GM12878 (cell line): ENCODE measurements at regions not wholly inside any gene's neighbourhood (a gene's known extent, or its start where the extent isn't known, plus 50 kb on each side); places are given as distances from the start of the nearest gene placed in this dataset.

Experiments
- ATAC-seq: fragments of 200-7000 bp; cut with Tn5 transposase; 3 replicates; pipeline ENCODE4 v1.9.1; 2020; ENCODE audit warnings: mild to moderate bottlenecking, moderate library complexity
- BruUV-seq: library from RNA; stranded (reverse); fragments of 400-500 nt; replicated peaks from 2 replicates; lab custom pipeline; 2021; lab: Mats Ljungman, UMichigan
- CTCF ChIA-PET: fragments of 300-600 bp; sonication (Branson Sonifier 250); formaldehyde crosslinking; extraction: SDS; loops from one replicate; lab custom pipeline; 2021; ENCODE audit warnings: inconsistent platforms; lab: Yijun Ruan, JAX
- POLR2A ChIA-PET: fragments of 350-600 bp; formaldehyde crosslinking; extraction: SDS; loops from one replicate; lab custom pipeline; 2021; ENCODE audit warnings: inconsistent platforms; lab: Charles Lee
- RAD21 ChIA-PET: fragments of 300-600 bp; sonication (Branson Sonifier 250); formaldehyde crosslinking; loops from one replicate; lab custom pipeline; 2023; ENCODE audit warnings: antibody characterized with exemption; ENCODE audit not compliant: unreplicated experiment; lab: Charles Lee
- SMC1A ChIA-PET: fragments of 300-600 bp; sonication (Branson Sonifier 250); formaldehyde crosslinking; loops from one replicate; lab custom pipeline; 2023; ENCODE audit not compliant: unreplicated experiment, uncharacterized antibody; lab: Charles Lee
- DNase-seq: peaks from one replicate; pipeline ENCODE4 v3.0.0-alpha.2; 2011; ENCODE audit warnings: low read depth, low spot score
- FAIRE-seq: peaks from 3 replicates; lab custom pipeline; 2011; peaks lifted over from hg19 to GRCh38; lab: Jason Lieb, UNC
- H2AFZ ChIP-seq: 2 replicates; pipeline ENCODE4 v1.6.0; 2011; ENCODE audit warnings: low read depth, low read length, control low read depth; ENCODE audit not compliant: control insufficient read depth
- H3K27ac ChIP-seq: 2 replicates; pipeline ENCODE4 v1.5.1; 2011; ENCODE audit warnings: control low read depth; ENCODE audit not compliant: control insufficient read depth, insufficient read depth
- H3K27me3 ChIP-seq, 2 experiments: replicated peaks in 1 of 2; 2 replicates each; pipeline versions ENCODE4 v1.6.0 to v1.6.1; 2011; ENCODE audit warnings: low read length in 1 of 2; ENCODE audit not compliant: control insufficient read depth in 2 of 2, insufficient read depth in 2 of 2
- H3K36me3 ChIP-seq, 2 experiments: 2 replicates each; pipeline ENCODE4 v1.5.1; 2011; ENCODE audit warnings: low read length in 1 of 2; ENCODE audit not compliant: control insufficient read depth in 2 of 2, insufficient read depth in 2 of 2
- H3K4me1 ChIP-seq: 2 replicates; pipeline ENCODE4 v1.6.1; 2011; ENCODE audit warnings: mild to moderate bottlenecking, low read length, moderate library complexity, mixed read lengths; ENCODE audit not compliant: control insufficient read depth, insufficient read depth
- H3K4me2 ChIP-seq: 2 replicates; pipeline ENCODE4 v1.6.0; 2011; ENCODE audit warnings: control low read depth; ENCODE audit not compliant: control insufficient read depth, insufficient read depth
- H3K4me3 ChIP-seq: fragments of 200-600 bp; sonication (generic); 2 replicates; pipeline ENCODE4 v1.5.1; 2016
- H3K79me2 ChIP-seq: 2 replicates; pipeline ENCODE4 v1.6.0; 2011; ENCODE audit warnings: low read length; ENCODE audit not compliant: control insufficient read depth, insufficient read depth
- H3K9ac ChIP-seq: 2 replicates; pipeline ENCODE4 v1.8.0; 2011; ENCODE audit warnings: low read length, control low read depth, mixed read lengths; ENCODE audit not compliant: control insufficient read depth, insufficient read depth
- H3K9me3 ChIP-seq: replicated peaks from 3 replicates; pipeline ENCODE4 v1.5.1; 2011; ENCODE audit warnings: mild to moderate bottlenecking, low read length; ENCODE audit not compliant: control insufficient read depth, insufficient read depth
- H4K20me1 ChIP-seq: 2 replicates; pipeline ENCODE4 v1.6.0; 2011; ENCODE audit not compliant: control insufficient read depth, insufficient read depth
- BCL11A ChIP-seq: IDR thresholded peaks from 2 replicates; pipeline ENCODE4 v1.6.1; 2011; ENCODE audit warnings: low read depth, low read length
- EED ChIP-seq: sonication (generic); IDR thresholded peaks from 2 replicates; pipeline ENCODE4 v1.6.1; 2016; ENCODE audit warnings: antibody characterized with exemption, low read depth
- NR2C1 ChIP-seq: fragments of 450-650 bp; IDR thresholded peaks from 2 replicates; pipeline ENCODE4 v1.6.1; 2017; ENCODE audit warnings: antibody characterized with exemption, mild to moderate bottlenecking, moderate library complexity
- SMAD1 ChIP-seq: fragments of 450-650 bp; IDR thresholded peaks from 2 replicates; pipeline ENCODE4 v1.6.1; 2018; ENCODE audit warnings: mild to moderate bottlenecking, low read depth; ENCODE audit not compliant: partially characterized antibody
- TCF7 ChIP-seq: IDR thresholded peaks from 2 replicates; pipeline ENCODE4 v1.6.1; 2014; ENCODE audit warnings: antibody characterized with exemption, borderline replicate concordance
- YY1 ChIP-seq: IDR thresholded peaks from 2 replicates; pipeline ENCODE4 v1.6.1; 2011; ENCODE audit warnings: low read depth, mild to moderate bottlenecking, low read length
- WGBS: methylation state at CpG from one replicate; pipeline ENCODE4 v1.1.6; 2016; ENCODE audit warnings: low lambda C conversion rate; ENCODE audit not compliant: insufficient replicate concordance, insufficient coverage; ENCODE audit errors: missing lambda C conversion rate; 5-methylcytosine and 5-hydroxymethylcytosine counted together
- in situ Hi-C: fragments of 300-500 bp; cut with MboI; formaldehyde crosslinking; loops from 9 replicates; pipeline ENCODE4 v1.14.3; 2018; ENCODE audit warnings: mixed read lengths
- intact Hi-C: fragments of 100-400 bp; cut with micrococcal nuclease; formaldehyde crosslinking; loops from one replicate; pipeline ENCODE4 v1.14.2; 2022; ENCODE audit not compliant: unreplicated experiment
- TF ChIP-seq, protein P1 (sequence below): fragments of 450-650 bp; IDR thresholded peaks from 2 replicates; pipeline ENCODE4 v1.6.1; 2017; ENCODE audit warnings: mild to moderate bottlenecking
- TF ChIP-seq, protein P2 (sequence below): fragments of 450-650 bp; IDR thresholded peaks from 2 replicates; pipeline ENCODE4 v1.6.1; 2017; ENCODE audit warnings: antibody characterized with exemption, mild to moderate bottlenecking, moderate library complexity
- TF ChIP-seq, protein P3 (sequence below): IDR thresholded peaks from 2 replicates; pipeline ENCODE4 v1.6.1; 2012; ENCODE audit warnings: mild to moderate bottlenecking, low read depth, low read length

- ChIA-PET RAD21 (no interaction called here), SMC1A (no interaction called here), CTCF (no interaction called here), POLR2A (no interaction called here)
- intact Hi-C loops (no loop called here), in situ Hi-C loops (no loop called here)
- H3K9ac ChIP-seq, result no peak overlapping the region
- H3K79me2 ChIP-seq, result no peaks in the 10 kb centered on the region
- no TSS peak for BruUV-seq
- no peak overlapping the region for H3K4me2 ChIP-seq
- no peak overlapping the region for H2AFZ ChIP-seq
- H3K36me3 ChIP-seq, result no peaks in the 10 kb centered on the region
- H3K27me3 ChIP-seq, result no peaks in the 10 kb centered on the region
- DNase-seq, result no peak
- WGBS, result 21% methylated on average over 5 of the region's 5 CpGs
- H3K4me1 ChIP-seq, result no peaks in the 10 kb centered on the region
- H3K27ac ChIP-seq, result no peak overlapping the region
- H3K4me3 ChIP-seq, result no peak overlapping the region
- TF ChIP-seq YY1 (no peak), EED (no peak), NR2C1 (no peak), TCF7 (no peak), BCL11A (no peak), SMAD1 (no peak)
- TF ChIP-seq, protein P1, sequence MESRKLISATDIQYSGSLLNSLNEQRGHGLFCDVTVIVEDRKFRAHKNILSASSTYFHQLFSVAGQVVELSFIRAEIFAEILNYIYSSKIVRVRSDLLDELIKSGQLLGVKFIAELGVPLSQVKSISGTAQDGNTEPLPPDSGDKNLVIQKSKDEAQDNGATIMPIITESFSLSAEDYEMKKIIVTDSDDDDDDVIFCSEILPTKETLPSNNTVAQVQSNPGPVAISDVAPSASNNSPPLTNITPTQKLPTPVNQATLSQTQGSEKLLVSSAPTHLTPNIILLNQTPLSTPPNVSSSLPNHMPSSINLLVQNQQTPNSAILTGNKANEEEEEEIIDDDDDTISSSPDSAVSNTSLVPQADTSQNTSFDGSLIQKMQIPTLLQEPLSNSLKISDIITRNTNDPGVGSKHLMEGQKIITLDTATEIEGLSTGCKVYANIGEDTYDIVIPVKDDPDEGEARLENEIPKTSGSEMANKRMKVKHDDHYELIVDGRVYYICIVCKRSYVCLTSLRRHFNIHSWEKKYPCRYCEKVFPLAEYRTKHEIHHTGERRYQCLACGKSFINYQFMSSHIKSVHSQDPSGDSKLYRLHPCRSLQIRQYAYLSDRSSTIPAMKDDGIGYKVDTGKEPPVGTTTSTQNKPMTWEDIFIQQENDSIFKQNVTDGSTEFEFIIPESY, result no peak
- TF ChIP-seq, protein P2, sequence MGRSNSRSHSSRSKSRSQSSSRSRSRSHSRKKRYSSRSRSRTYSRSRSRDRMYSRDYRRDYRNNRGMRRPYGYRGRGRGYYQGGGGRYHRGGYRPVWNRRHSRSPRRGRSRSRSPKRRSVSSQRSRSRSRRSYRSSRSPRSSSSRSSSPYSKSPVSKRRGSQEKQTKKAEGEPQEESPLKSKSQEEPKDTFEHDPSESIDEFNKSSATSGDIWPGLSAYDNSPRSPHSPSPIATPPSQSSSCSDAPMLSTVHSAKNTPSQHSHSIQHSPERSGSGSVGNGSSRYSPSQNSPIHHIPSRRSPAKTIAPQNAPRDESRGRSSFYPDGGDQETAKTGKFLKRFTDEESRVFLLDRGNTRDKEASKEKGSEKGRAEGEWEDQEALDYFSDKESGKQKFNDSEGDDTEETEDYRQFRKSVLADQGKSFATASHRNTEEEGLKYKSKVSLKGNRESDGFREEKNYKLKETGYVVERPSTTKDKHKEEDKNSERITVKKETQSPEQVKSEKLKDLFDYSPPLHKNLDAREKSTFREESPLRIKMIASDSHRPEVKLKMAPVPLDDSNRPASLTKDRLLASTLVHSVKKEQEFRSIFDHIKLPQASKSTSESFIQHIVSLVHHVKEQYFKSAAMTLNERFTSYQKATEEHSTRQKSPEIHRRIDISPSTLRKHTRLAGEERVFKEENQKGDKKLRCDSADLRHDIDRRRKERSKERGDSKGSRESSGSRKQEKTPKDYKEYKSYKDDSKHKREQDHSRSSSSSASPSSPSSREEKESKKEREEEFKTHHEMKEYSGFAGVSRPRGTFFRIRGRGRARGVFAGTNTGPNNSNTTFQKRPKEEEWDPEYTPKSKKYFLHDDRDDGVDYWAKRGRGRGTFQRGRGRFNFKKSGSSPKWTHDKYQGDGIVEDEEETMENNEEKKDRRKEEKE, result no peak
- TF ChIP-seq, protein P3, sequence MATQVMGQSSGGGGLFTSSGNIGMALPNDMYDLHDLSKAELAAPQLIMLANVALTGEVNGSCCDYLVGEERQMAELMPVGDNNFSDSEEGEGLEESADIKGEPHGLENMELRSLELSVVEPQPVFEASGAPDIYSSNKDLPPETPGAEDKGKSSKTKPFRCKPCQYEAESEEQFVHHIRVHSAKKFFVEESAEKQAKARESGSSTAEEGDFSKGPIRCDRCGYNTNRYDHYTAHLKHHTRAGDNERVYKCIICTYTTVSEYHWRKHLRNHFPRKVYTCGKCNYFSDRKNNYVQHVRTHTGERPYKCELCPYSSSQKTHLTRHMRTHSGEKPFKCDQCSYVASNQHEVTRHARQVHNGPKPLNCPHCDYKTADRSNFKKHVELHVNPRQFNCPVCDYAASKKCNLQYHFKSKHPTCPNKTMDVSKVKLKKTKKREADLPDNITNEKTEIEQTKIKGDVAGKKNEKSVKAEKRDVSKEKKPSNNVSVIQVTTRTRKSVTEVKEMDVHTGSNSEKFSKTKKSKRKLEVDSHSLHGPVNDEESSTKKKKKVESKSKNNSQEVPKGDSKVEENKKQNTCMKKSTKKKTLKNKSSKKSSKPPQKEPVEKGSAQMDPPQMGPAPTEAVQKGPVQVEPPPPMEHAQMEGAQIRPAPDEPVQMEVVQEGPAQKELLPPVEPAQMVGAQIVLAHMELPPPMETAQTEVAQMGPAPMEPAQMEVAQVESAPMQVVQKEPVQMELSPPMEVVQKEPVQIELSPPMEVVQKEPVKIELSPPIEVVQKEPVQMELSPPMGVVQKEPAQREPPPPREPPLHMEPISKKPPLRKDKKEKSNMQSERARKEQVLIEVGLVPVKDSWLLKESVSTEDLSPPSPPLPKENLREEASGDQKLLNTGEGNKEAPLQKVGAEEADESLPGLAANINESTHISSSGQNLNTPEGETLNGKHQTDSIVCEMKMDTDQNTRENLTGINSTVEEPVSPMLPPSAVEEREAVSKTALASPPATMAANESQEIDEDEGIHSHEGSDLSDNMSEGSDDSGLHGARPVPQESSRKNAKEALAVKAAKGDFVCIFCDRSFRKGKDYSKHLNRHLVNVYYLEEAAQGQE, result no peak
- no peak for FAIRE-seq
- H3K9me3 ChIP-seq, result no peaks in the 10 kb centered on the region; the same call in 2 of the 3 replicates
- no peak for ATAC-seq
- no peaks in the 10 kb centered on the region for H4K20me1 ChIP-seq
Observed at GRCh38 chr9:79049371-79049770, 522.4 kb upstream of the TLE4 start.
